H1 (cell line): ENCODE measurements at regions not wholly inside any gene's neighbourhood (a gene's known extent, or its start where the extent isn't known, plus 50 kb on each side); places are given as distances from the start of the nearest gene placed in this dataset.

Experiments used
- CTCF ChIA-PET: fragments of 300-600 bp; sonication (Branson Sonifier 250); formaldehyde crosslinking; loops from one replicate; lab custom pipeline; 2021; ENCODE audit not compliant: partially characterized antibody; lab: Charles Lee
- POLR2A ChIA-PET: fragments of 300-600 bp; sonication (Branson Sonifier 250); formaldehyde crosslinking; loops from one replicate; lab custom pipeline; 2021; ENCODE audit warnings: inconsistent platforms; ENCODE audit not compliant: partially characterized antibody; lab: Charles Lee
- DNase-seq, 2 experiments: peaks; one replicate each; pipeline versions ENCODE4 v3.0.0 to v3.0.0-alpha.2; 2010 to 2022; ENCODE audit warnings: low spot score in 2 of 2, low read depth in 1 of 2, mixed read lengths in 1 of 2
- FAIRE-seq: peaks from 2 replicates; lab custom pipeline; 2011; peaks lifted over from hg19 to GRCh38; lab: Jason Lieb, UNC
- H2AFZ ChIP-seq: 2 replicates; pipeline ENCODE4 v1.8.1; 2012; ENCODE audit warnings: low read length, inconsistent platforms
- H2AK5ac ChIP-seq: 2 replicates; pipeline ENCODE4 v1.6.1; 2013; ENCODE audit warnings: low read depth, low read length
- H2BK120ac ChIP-seq: replicated peaks from 2 replicates; pipeline ENCODE3; 2013; ENCODE audit warnings: low read depth, low read length, inconsistent platforms
- H2BK12ac ChIP-seq: 2 replicates; pipeline ENCODE4 v1.6.1; 2013; ENCODE audit warnings: low read depth, low read length
- H2BK15ac ChIP-seq: 2 replicates; pipeline ENCODE4 v1.6.1; 2013; ENCODE audit warnings: low read length
- H2BK20ac ChIP-seq: 2 replicates; pipeline ENCODE4 v1.6.1; 2013; ENCODE audit warnings: low read length
- H2BK5ac ChIP-seq: 2 replicates; pipeline ENCODE4 v1.6.1; 2013; ENCODE audit warnings: low read depth, low read length
- H3K14ac ChIP-seq: 2 replicates; pipeline ENCODE4 v1.6.1; 2013; ENCODE audit warnings: inconsistent platforms; ENCODE audit not compliant: insufficient read length
- H3K18ac ChIP-seq: 2 replicates; pipeline ENCODE4 v1.6.1; 2013; ENCODE audit warnings: low read length; ENCODE audit errors: extremely low read depth
- H3K23ac ChIP-seq: 2 replicates; pipeline ENCODE4 v1.6.1; 2013; ENCODE audit warnings: inconsistent platforms; ENCODE audit not compliant: insufficient read length
- H3K23me2 ChIP-seq: 2 replicates; pipeline ENCODE4 v1.6.1; 2013; ENCODE audit warnings: low read depth, low read length
- H3K27ac ChIP-seq: 2 replicates; pipeline ENCODE4 v1.6.1; 2011; ENCODE audit warnings: low read depth, low read length, inconsistent platforms
- H3K27me3 ChIP-seq, 4 experiments: replicated peaks in 1 of 4; 1 replicate in 1 of 4; 2 replicates in 3 of 4; pipeline versions ENCODE4 v1.6.1 to v1.8.1; 2011 to 2013; ENCODE audit warnings: low read length in 3 of 4, mild to moderate bottlenecking in 3 of 4, inconsistent platforms in 2 of 4, mixed read lengths in 2 of 4, moderate library complexity in 1 of 4; ENCODE audit not compliant: control insufficient read depth in 3 of 4, insufficient read depth in 3 of 4; ENCODE audit errors: extremely low read depth in 1 of 4
- H3K36me3 ChIP-seq, 4 experiments: 2 replicates each; pipeline versions ENCODE4 v1.6.1 to v1.8.1; 2011 to 2013; ENCODE audit warnings: mild to moderate bottlenecking in 4 of 4, low read length in 3 of 4, moderate library complexity in 2 of 4, control low read depth in 1 of 4, inconsistent platforms in 1 of 4; ENCODE audit not compliant: insufficient read depth in 4 of 4, control insufficient read depth in 2 of 4
- H3K4ac ChIP-seq: replicated peaks from 2 replicates; pipeline ENCODE3; 2013; ENCODE audit warnings: low read length, low read depth, mixed read lengths, inconsistent platforms; ENCODE audit not compliant: insufficient read length
- H3K4me1 ChIP-seq, 4 experiments: replicated peaks in 1 of 4; 1 replicate in 1 of 4; 2 replicates in 3 of 4; pipeline versions ENCODE4 v1.6.1 to v1.8.1; 2011 to 2013; ENCODE audit warnings: low read length in 3 of 4, inconsistent platforms in 2 of 4, mixed read lengths in 1 of 4; ENCODE audit not compliant: insufficient read depth in 4 of 4, control insufficient read depth in 3 of 4
- H3K4me2 ChIP-seq, 2 experiments: 2 replicates each; pipeline versions ENCODE4 v1.6.1 to v1.8.1; 2011 to 2013; ENCODE audit warnings: low read depth in 2 of 2, low read length in 2 of 2, control low read depth in 1 of 2, inconsistent platforms in 1 of 2, mild to moderate bottlenecking in 1 of 2; ENCODE audit not compliant: insufficient read depth in 1 of 2
- H3K4me3 ChIP-seq, 4 experiments: fragments of 200-600, 300-600 bp in 1 of 4; sonication (generic), shearing (Covaris generic), sonication (Bioruptor Twin) in 1 of 4; 2 replicates each; pipeline versions ENCODE4 v1.5.1 to v1.8.1; 2011 to 2016; ENCODE audit warnings: low read length in 4 of 4, low read depth in 3 of 4, control low read depth in 2 of 4, inconsistent platforms in 2 of 4, mild to moderate bottlenecking in 2 of 4, mixed read lengths in 1 of 4, moderate library complexity in 1 of 4; ENCODE audit not compliant: insufficient read depth in 2 of 4; ENCODE audit errors: extremely low read depth in 1 of 4
- H3K56ac ChIP-seq: replicated peaks from 2 replicates; pipeline ENCODE3; 2013; ENCODE audit warnings: low read depth, mild to moderate bottlenecking, mixed read lengths, low read length, inconsistent platforms; ENCODE audit not compliant: insufficient read length
- H3K79me1 ChIP-seq: 2 replicates; pipeline ENCODE4 v1.6.1; 2013; ENCODE audit warnings: low read depth, low read length, control low read depth
- H3K79me2 ChIP-seq, 2 experiments: 2 replicates each; pipeline versions ENCODE4 v1.6.1 to v1.8.1; 2012 to 2013; ENCODE audit warnings: low read length in 2 of 2, mild to moderate bottlenecking in 2 of 2, inconsistent platforms in 1 of 2; ENCODE audit not compliant: insufficient read depth in 2 of 2, control insufficient read depth in 1 of 2
- H3K9ac ChIP-seq, 4 experiments: replicated peaks in 1 of 4; 1 replicate in 1 of 4; 2 replicates in 3 of 4; pipeline versions ENCODE4 v1.6.1 to v1.8.1; 2011 to 2013; ENCODE audit warnings: low read depth in 3 of 4, low read length in 3 of 4, control low read depth in 2 of 4, mild to moderate bottlenecking in 2 of 4, moderate library complexity in 2 of 4, inconsistent platforms in 1 of 4; ENCODE audit errors: extremely low read depth in 1 of 4
- H3K9me3 ChIP-seq, 2 experiments: 2 replicates each; pipeline versions ENCODE4 v1.6.1 to v1.8.1; 2012 to 2013; ENCODE audit warnings: mild to moderate bottlenecking in 2 of 2, moderate library complexity in 2 of 2, control low read depth in 1 of 2, inconsistent platforms in 1 of 2, low read depth in 1 of 2, low read length in 1 of 2, mixed read lengths in 1 of 2; ENCODE audit not compliant: insufficient read depth in 2 of 2
- H4K20me1 ChIP-seq, 2 experiments: replicated peaks in 1 of 2; 2 replicates each; pipeline versions ENCODE3 to v1.8.1; 2011 to 2013; ENCODE audit warnings: inconsistent platforms in 2 of 2, low read length in 2 of 2, mild to moderate bottlenecking in 1 of 2; ENCODE audit not compliant: insufficient read depth in 2 of 2, control insufficient read depth in 1 of 2
- H4K5ac ChIP-seq: 2 replicates; pipeline ENCODE4 v1.6.1; 2013; ENCODE audit warnings: low read length, low read depth, mixed read lengths, inconsistent platforms; ENCODE audit not compliant: insufficient read length
- H4K8ac ChIP-seq: 2 replicates; pipeline ENCODE4 v1.8.0; 2013; ENCODE audit warnings: mild to moderate bottlenecking, moderate library complexity, low read length, inconsistent platforms; ENCODE audit not compliant: insufficient read depth; ENCODE audit errors: extremely low read depth
- H4K91ac ChIP-seq: replicated peaks from 2 replicates; pipeline ENCODE3; 2013; ENCODE audit warnings: low read length, mixed read lengths, inconsistent platforms; ENCODE audit not compliant: insufficient read length
- KDM5A ChIP-seq: fragments of 200-600 bp; IDR thresholded peaks from 2 replicates; pipeline ENCODE4 v1.7.1; 2012; ENCODE audit warnings: mild to moderate bottlenecking, low read length, inconsistent platforms, mixed read lengths
- SP1 ChIP-seq: IDR thresholded peaks from 2 replicates; pipeline ENCODE4 v1.6.1; 2011; ENCODE audit warnings: low read depth, low read length
- WGBS, 2 experiments: shearing (Covaris generic) in 1 of 2; methylation state at CpG; one replicate each; pipeline versions ENCODE4 v1.1.6 to v1.1.7; 2013 to 2015; ENCODE audit warnings: low lambda C conversion rate in 2 of 2, mixed read lengths in 2 of 2, inconsistent platforms in 1 of 2, low coverage in 1 of 2, missing lambda C conversion rate in 1 of 2; ENCODE audit not compliant: insufficient replicate concordance in 2 of 2, insufficient coverage in 1 of 2, insufficient read length in 1 of 2; ENCODE audit errors: extremely low coverage in 1 of 2, missing lambda C conversion rate in 1 of 2; 5-methylcytosine and 5-hydroxymethylcytosine counted together

DNA sequence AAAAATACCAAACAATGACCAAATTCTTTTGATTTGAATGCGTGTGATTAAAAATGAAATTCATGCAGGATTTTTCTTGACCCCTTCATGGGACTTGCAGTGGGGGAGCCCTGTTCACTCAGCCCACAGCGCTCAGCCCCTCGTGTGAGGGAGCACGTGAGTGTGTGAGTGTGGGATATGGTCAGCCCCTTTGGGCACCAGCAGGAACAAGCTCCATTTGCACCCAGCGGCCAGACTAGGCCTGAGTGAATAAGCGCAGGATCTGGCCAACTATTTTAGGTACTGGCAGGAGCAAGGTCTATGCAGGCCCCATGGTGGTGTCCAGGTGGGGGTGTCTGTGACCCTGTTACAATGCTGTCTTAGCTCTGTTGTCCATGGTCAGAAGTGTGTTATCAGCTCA lies 1631.2 kb downstream of the BRINP3 start:
- no peak overlapping the region for H3K27ac ChIP-seq
- H2AK5ac ChIP-seq, result no peak overlapping the region
- no peak overlapping the region for H4K8ac ChIP-seq
- no peak overlapping the region for H3K9ac ChIP-seq
- no peaks in the 10 kb centered on the region for H3K9me3 ChIP-seq
- FAIRE-seq (no peak), DNase-seq (no peak)
- peak overlapping the region; percentile 24; the same call in 1 of the 2 replicates for H2AFZ ChIP-seq
- no peaks in the 10 kb centered on the region for H3K79me2 ChIP-seq
- 93% methylated on average over 6 of the region's 6 CpGs; no CpG with 5 or more reads in 1 of the 2 experiments for WGBS, 2 experiments
- no peak overlapping the region for H3K23ac ChIP-seq
- H3K4me1 ChIP-seq, result no peaks in the 10 kb centered on the region
- no peaks in the 10 kb centered on the region for H3K23me2 ChIP-seq
- no peak for TF ChIP-seq KDM5A
- no peak for TF ChIP-seq SP1
- no peak overlapping the region for H2BK15ac ChIP-seq
- H2BK5ac ChIP-seq, result no peak overlapping the region
- no peak overlapping the region for H3K4me2 ChIP-seq
- H3K56ac ChIP-seq, result no peak overlapping the region
- no peaks in the 10 kb centered on the region for H4K20me1 ChIP-seq
- POLR2A ChIA-PET, result no interaction called here
- H3K14ac ChIP-seq, result no peak overlapping the region
- no peaks in the 10 kb centered on the region for H3K79me1 ChIP-seq
- no peak overlapping the region for H2BK12ac ChIP-seq
- H3K18ac ChIP-seq, result no peak overlapping the region
- CTCF ChIA-PET, result interaction anchor here (0.5 to 1.7 kb wide), 2 partner anchors 92 to 127 kb away, joined by 3 to 4 read pairs; no protein-coding TSS in a partner anchor
- H3K36me3 ChIP-seq, result no peaks in the 10 kb centered on the region
- H3K4ac ChIP-seq, result no peak overlapping the region
- H4K5ac ChIP-seq, result no peak overlapping the region
- H2BK20ac ChIP-seq, result no peak overlapping the region
- no peak overlapping the region for H4K91ac ChIP-seq
- no peaks in the 10 kb centered on the region for H3K27me3 ChIP-seq
- H2BK120ac ChIP-seq, result no peak overlapping the region
- no peak overlapping the region for H3K4me3 ChIP-seq
